IMR-90 (cell line): ENCODE measurements at regions not wholly inside any gene's neighbourhood (a gene's known extent, or its start where the extent isn't known, plus 50 kb on each side); places are given as distances from the start of the nearest gene placed in this dataset.

Experiments
- CTCF ChIP-seq: conservative IDR thresholded peaks from 2 replicates; pipeline ENCODE4 v1.5.1; 2012; ENCODE audit warnings: mild to moderate bottlenecking, low read depth, low read length, improper control_type of control experiment
- RCOR1 ChIP-seq: IDR thresholded peaks from 2 replicates; pipeline ENCODE4 v1.6.1; 2012; ENCODE audit warnings: mild to moderate bottlenecking, low read length, improper control_type of control experiment; ENCODE audit not compliant: insufficient replicate concordance
- RFX5 ChIP-seq: IDR thresholded peaks from 2 replicates; pipeline ENCODE4 v1.8.0; 2012; ENCODE audit warnings: low read depth, mild to moderate bottlenecking, low read length, moderate library complexity

- TF ChIP-seq RFX5 (no peak), CTCF (no peak), RCOR1 (no peak)
Measured at GRCh38 chr1:200248541-200248940, 161.3 kb downstream of the ZNF281 start.
